Fibroblast of villous mesenchyme (primary cell): ENCODE measurements at regions not wholly inside any gene's neighbourhood (a gene's known extent, or its start where the extent isn't known, plus 50 kb on each side); places are given as distances from the start of the nearest gene placed in this dataset.

ENCODE experiments used
- DNase-seq: peaks from one replicate; pipeline ENCODE4 v3.0.0-alpha.2; 2010; ENCODE audit warnings: low read depth
- H3K4me3 ChIP-seq: 2 replicates; pipeline ENCODE4 v1.5.1; 2011; ENCODE audit warnings: low read depth, mild to moderate bottlenecking, low read length
- CTCF ChIP-seq: IDR thresholded peaks from 2 replicates; pipeline ENCODE4 v1.5.1; 2012; ENCODE audit warnings: low read depth, mild to moderate bottlenecking, low read length; ENCODE audit not compliant: insufficient read depth

- no peak for DNase-seq
- H3K4me3 ChIP-seq: no peak overlapping the region
- TF ChIP-seq CTCF: no peak
Measured at GRCh38 chr7:46233585-46234329, 312.7 kb upstream of the IGFBP3 start.

GRCh38 chr7:46230990-46231305 is 309.9 kb upstream of the IGFBP3 start:
- no peak for DNase-seq
- TF ChIP-seq CTCF: no peak
- no peak overlapping the region for H3K4me3 ChIP-seq

- H3K4me3 ChIP-seq: no peak overlapping the region
- no peak for TF ChIP-seq CTCF
- no peak for DNase-seq
Measured at GRCh38 chr7:46230298-46230989, 309.4 kb upstream of the IGFBP3 start.

GRCh38 chr7:46229409-46229808 is 308.3 kb upstream of the IGFBP3 start:
- DNase-seq: peak; percentile 67
- TF ChIP-seq CTCF: no peak
- no peak overlapping the region for H3K4me3 ChIP-seq

- DNase-seq: peak; percentile 15
- TF ChIP-seq CTCF: no peak
- H3K4me3 ChIP-seq: no peak overlapping the region
Measured at GRCh38 chr7:46226860-46227259, 305.8 kb upstream of the IGFBP3 start.

- H3K4me3 ChIP-seq: no peak overlapping the region
- DNase-seq: no peak
- no peak for TF ChIP-seq CTCF
Measured at GRCh38 chr7:46224363-46224762, 303.3 kb upstream of the IGFBP3 start.

GRCh38 chr7:46220066-46220630 is 299.1 kb upstream of the IGFBP3 start:
- TF ChIP-seq CTCF: no peak
- no peak for DNase-seq
- no peak overlapping the region for H3K4me3 ChIP-seq
